ENCODE measurements at regions not wholly inside any gene's neighbourhood (a gene's known extent, or its start where the extent isn't known, plus 50 kb on each side); places are given as distances from the start of the nearest gene placed in this dataset.

- no peak for DNase-seq
These were observed 63.4 kb upstream of the SLC6A6 start for GRCh38 chr3:14338898-14339458.

- no peak for DNase-seq
These were observed 61.3 kb upstream of the SLC6A6 start for GRCh38 chr3:14340960-14341708.

- DNase-seq = no peak
These were observed 58.9 kb upstream of the SLC6A6 start for GRCh38 chr3:14343338-14344112.

GRCh38 chr3:14344351-14344750 is 58.1 kb upstream of the SLC6A6 start:
- DNase-seq = no peak

- DNase-seq = no peak
These were observed 56.8 kb upstream of the SLC6A6 start for GRCh38 chr3:14345496-14346150.

GRCh38 chr3:14346191-14346590 is 56.2 kb upstream of the SLC6A6 start:
- DNase-seq = no peak

GRCh38 chr3:14346642-14347041 is 55.8 kb upstream of the SLC6A6 start:
- no peak for DNase-seq

- no peak for DNase-seq
These were observed 55.3 kb upstream of the SLC6A6 start for GRCh38 chr3:14347110-14347509.

- no peak for DNase-seq
These were observed 50.8 kb upstream of the SLC6A6 start for GRCh38 chr3:14351617-14352001.

GRCh38 chr3:14352002-14352627 is 50.3 kb upstream of the SLC6A6 start:
- no peak for DNase-seq

Data from NCI-H526 treated with DMSO at 0.1 percent for 48 hours (cell line).